Body of pancreas (tissue), 4 donors: ENCODE measurements at regions not wholly inside any gene's neighbourhood (a gene's known extent, or its start where the extent isn't known, plus 50 kb on each side); places are given as distances from the start of the nearest gene placed in this dataset.

Experiments used
- ATAC-seq: fragments of 150-250 bp; one replicate; pipeline ENCODE4 v1.9.1; 2016
- DNase-seq, 4 donors: peaks; one replicate each; pipeline ENCODE4 v3.0.0-alpha.2; 2019
- H3K27ac ChIP-seq, 4 donors: fragments of 200-600 bp; sonication (generic); 1 replicate in 3 of 4; 2 replicates in 1 of 4; pipeline versions ENCODE4 v1.5.1 to v1.6.1; 2016 to 2019; ENCODE audit warnings: mild to moderate bottlenecking in 1 of 4, mixed read lengths in 1 of 4, moderate library complexity in 1 of 4
- H3K27me3 ChIP-seq, 2 donors: fragments of 200-600 bp; sonication (generic); one replicate each; pipeline ENCODE4 v1.6.0; 2016; ENCODE audit warnings: mild to moderate bottlenecking in 1 of 2
- H3K36me3 ChIP-seq, 2 donors: fragments of 200-600 bp; sonication (generic); replicated peaks in 1 of 2; 2 replicates each; pipeline ENCODE4 v1.5.1; 2016; ENCODE audit warnings: low read depth in 2 of 2; ENCODE audit not compliant: insufficient read depth in 1 of 2
- H3K4me1 ChIP-seq: fragments of 200-600 bp; sonication (generic); one replicate; pipeline ENCODE4 v1.6.0; 2016
- H3K4me3 ChIP-seq, 2 donors: fragments of 200-600 bp; sonication (generic); 1 replicate in 1 of 2; 2 replicates in 1 of 2; pipeline ENCODE4 v1.5.1; 2016 to 2019
- H3K9me3 ChIP-seq, 3 donors: fragments of 200-600 bp; sonication (generic); 1 replicate in 2 of 3; 2 replicates in 1 of 3; pipeline ENCODE4 v1.5.1; 2016
- POLR2A ChIP-seq, 3 donors: fragments of 450-650 bp; IDR thresholded peaks; one replicate each; pipeline ENCODE4 v1.6.1; 2016; ENCODE audit warnings: antibody characterized with exemption in 3 of 3, mild to moderate bottlenecking in 2 of 3
- WGBS, 2 donors: methylation state at CpG; one replicate each; pipeline ENCODE4 v1.1.5; 2017; 5-methylcytosine and 5-hydroxymethylcytosine counted together
- intact Hi-C: fragments of 100-400 bp; cut with DNase I; formaldehyde crosslinking; loops from one replicate; pipeline ENCODE4 v1.15.1; 2023
- TF ChIP-seq, protein P1 (sequence below), 7 experiments: fragments of 450-650 bp in 4 of 7; fragments of 200-600 bp in 3 of 7; sonication (generic) in 3 of 7; IDR thresholded peaks; one replicate each; pipeline ENCODE4 v1.5.1; 2016 to 2019; ENCODE audit warnings: antibody characterized with exemption in 7 of 7

DNA sequence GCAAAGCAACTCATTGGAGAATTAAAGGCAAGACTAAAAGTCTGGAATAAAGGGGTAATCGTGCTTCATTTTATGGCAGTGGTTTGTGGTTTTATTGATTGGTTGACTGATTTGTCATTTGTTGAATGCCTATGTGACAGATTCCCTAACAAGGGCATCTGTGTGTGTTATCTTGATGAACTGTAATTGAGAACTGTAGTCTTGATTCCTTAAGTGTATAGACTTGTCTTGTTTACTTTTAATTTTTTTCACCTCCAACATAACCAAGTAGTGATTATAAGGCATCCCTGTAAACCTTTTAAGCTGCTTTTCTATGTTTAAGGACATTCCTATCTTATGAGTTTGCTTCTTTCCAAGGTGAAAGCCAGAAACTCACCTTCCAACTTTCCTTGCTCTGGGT is 216.0 kb upstream of the TAPT1 start:
- Histone ChIP-seq H3K27ac (peak overlapping the region in 1 of 4 donors; percentile 18), H3K4me3 (no peak overlapping the region), H3K27me3 (no peaks in the 10 kb centered on the region), H3K36me3 (no peaks in the 10 kb centered on the region), H3K9me3 (peaks cover 0 to 7% (median 2%) of the 10 kb centered on the region in 3 donors), H3K4me1 (no peaks in the 10 kb centered on the region)
- TF ChIP-seq, protein P1, sequence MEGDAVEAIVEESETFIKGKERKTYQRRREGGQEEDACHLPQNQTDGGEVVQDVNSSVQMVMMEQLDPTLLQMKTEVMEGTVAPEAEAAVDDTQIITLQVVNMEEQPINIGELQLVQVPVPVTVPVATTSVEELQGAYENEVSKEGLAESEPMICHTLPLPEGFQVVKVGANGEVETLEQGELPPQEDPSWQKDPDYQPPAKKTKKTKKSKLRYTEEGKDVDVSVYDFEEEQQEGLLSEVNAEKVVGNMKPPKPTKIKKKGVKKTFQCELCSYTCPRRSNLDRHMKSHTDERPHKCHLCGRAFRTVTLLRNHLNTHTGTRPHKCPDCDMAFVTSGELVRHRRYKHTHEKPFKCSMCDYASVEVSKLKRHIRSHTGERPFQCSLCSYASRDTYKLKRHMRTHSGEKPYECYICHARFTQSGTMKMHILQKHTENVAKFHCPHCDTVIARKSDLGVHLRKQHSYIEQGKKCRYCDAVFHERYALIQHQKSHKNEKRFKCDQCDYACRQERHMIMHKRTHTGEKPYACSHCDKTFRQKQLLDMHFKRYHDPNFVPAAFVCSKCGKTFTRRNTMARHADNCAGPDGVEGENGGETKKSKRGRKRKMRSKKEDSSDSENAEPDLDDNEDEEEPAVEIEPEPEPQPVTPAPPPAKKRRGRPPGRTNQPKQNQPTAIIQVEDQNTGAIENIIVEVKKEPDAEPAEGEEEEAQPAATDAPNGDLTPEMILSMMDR (IDR thresholded peaks at IDR 0.05): no peak
- TF ChIP-seq POLR2A (IDR thresholded peaks at IDR 0.05): no peak
- no peak for ATAC-seq
- 13 to 24% methylated on average over 1 of the region's 1 CpG for WGBS, 2 donors
- intact Hi-C loops: no loop called here
- no peak for DNase-seq

DNA sequence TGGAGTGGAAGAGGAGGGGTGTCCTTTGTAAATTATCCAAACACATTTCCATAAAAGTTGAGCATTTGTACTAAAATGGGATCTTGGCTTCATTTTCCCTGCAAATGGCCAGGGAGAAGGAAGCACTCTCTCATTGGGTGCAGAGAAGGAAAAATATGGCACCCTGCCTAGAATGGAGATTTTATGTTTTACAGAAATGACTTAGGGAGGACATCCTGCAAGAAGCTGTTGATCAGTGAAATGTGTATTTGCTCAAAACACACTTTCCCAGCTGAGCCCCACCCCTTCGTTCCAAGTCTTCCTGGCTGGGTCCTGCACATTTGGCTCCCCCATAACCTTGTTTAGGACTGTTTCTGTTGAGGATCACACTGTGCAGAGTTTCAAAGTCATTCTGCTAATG is 213.5 kb upstream of the TAPT1 start:
- WGBS, 2 donors: 40 to 65% methylated on average over 1 of the region's 1 CpG
- intact Hi-C loops: no loop called here
- no peaks in the 10 kb centered on the region for H3K4me1 ChIP-seq
- H3K27me3 ChIP-seq: no peaks in the 10 kb centered on the region
- no peak overlapping the region for H3K4me3 ChIP-seq
- ATAC-seq: no peak
- H3K27ac ChIP-seq: no peak overlapping the region
- TF ChIP-seq POLR2A (IDR thresholded peaks at IDR 0.05): no peak
- TF ChIP-seq, protein P1 (IDR thresholded peaks at IDR 0.05): no peak
- H3K9me3 ChIP-seq: peaks cover 0 to 8% (median 2%) of the 10 kb centered on the region in 3 donors
- H3K36me3 ChIP-seq: no peaks in the 10 kb centered on the region
- no peak for DNase-seq

DNA sequence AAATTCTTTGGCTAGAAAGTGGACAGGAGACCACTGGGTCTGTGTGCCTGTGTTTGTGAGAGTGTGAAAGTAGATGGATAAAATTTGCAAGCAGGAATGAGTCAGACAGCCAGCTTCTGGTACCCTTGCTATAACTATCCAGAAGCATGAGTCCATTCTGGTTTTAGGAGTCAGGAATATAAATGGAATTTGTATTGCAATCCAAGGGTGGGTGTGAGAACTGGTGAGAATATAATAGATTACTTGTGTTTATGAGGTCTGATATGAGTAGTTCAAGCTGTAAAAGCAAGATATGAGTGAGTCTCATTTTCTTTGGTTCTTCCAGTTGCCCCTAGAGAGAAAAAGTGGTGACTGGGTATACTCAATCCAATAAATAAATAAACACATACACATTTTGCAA is 212.7 kb upstream of the TAPT1 start:
- no peaks in the 10 kb centered on the region for H3K4me1 ChIP-seq
- ATAC-seq (no peak), DNase-seq (no peak)
- no peak for TF ChIP-seq POLR2A (IDR thresholded peaks at IDR 0.05)
- TF ChIP-seq, protein P1 (IDR thresholded peaks at IDR 0.05): no peak
- intact Hi-C loops: no loop called here
- H3K27me3 ChIP-seq: no peaks in the 10 kb centered on the region
- H3K4me3 ChIP-seq: no peak overlapping the region
- no peaks in the 10 kb centered on the region for H3K36me3 ChIP-seq
- H3K9me3 ChIP-seq: peaks cover 0 to 8% (median 2%) of the 10 kb centered on the region in 3 donors
- H3K27ac ChIP-seq: no peak overlapping the region

DNA sequence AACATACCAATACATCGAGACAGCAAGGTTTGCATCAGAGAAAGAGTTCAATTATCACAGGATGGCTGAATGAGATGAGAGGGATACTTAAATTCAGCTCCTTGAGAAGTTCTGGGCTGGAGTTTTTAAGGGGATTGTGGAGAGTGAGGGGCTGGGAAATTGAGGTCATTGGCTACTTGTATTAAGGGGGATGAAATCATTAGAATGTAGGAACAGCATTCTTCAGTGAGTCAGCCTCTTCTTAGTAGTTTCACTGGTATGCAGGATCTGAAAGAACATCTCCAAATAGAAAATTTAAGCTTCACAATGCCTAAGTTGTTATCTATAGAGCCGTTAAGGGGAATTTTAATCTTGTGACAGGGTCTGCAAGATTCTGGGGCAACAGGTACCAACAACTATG is 211.6 kb upstream of the TAPT1 start:
- Histone ChIP-seq H3K4me1 (no peaks in the 10 kb centered on the region), H3K27ac (no peak overlapping the region), H3K36me3 (no peaks in the 10 kb centered on the region), H3K27me3 (no peaks in the 10 kb centered on the region), H3K9me3 (peaks cover 0 to 8% (median 2%) of the 10 kb centered on the region in 3 donors), H3K4me3 (no peak overlapping the region)
- ATAC-seq (no peak), DNase-seq (no peak)
- TF ChIP-seq, protein P1 (IDR thresholded peaks at IDR 0.05): no peak
- TF ChIP-seq POLR2A (IDR thresholded peaks at IDR 0.05): no peak
- WGBS, 2 donors: 68 to 76% methylated on average over 2 of the region's 2 CpGs
- intact Hi-C loops: no loop called here

DNA sequence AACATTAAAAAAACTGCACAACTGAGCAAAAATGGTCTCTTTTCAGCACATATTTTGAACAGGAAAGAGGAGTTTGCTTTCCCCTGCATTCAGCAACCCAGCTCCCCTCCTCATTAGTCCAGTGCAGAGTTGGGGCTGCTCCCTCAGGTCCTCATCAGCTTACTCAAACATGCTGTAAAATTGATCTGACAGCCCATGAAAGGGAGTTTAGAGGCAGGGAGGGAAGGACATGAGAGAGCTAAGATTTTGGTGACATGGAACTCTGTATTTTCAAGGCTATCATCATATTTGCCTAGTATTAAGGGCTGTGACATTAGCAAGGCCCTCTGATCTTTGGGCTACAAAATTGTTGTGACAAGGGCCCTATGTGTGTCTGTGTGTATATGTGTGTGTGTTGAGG is 205.6 kb upstream of the TAPT1 start:
- Histone ChIP-seq H3K36me3 (no peaks in the 10 kb centered on the region), H3K4me1 (no peaks in the 10 kb centered on the region), H3K4me3 (no peak overlapping the region), H3K27ac (no peak overlapping the region), H3K9me3 (no peaks in the 10 kb centered on the region), H3K27me3 (no peaks in the 10 kb centered on the region)
- DNase-seq: no peak
- intact Hi-C loops: no loop called here
- ATAC-seq: no peak
- no peak for TF ChIP-seq POLR2A (IDR thresholded peaks at IDR 0.05)
- TF ChIP-seq, protein P1 (IDR thresholded peaks at IDR 0.05): no peak
